Stimulated activated CD4-positive, alpha-beta T cell treated with anti-CD3 and anti-CD28 coated beads, TNF-alpha, amount 100 ng/mL, for 48 hours (primary cell): ENCODE measurements at regions not wholly inside any gene's neighbourhood (a gene's known extent, or its start where the extent isn't known, plus 50 kb on each side); places are given as distances from the start of the nearest gene placed in this dataset.
"Not testable (repeated sequence)": the region's sequence is repeated elsewhere in the genome, so short reads cannot be mapped to it uniquely, and the experiment has no call there.

ENCODE experiments used
- DNase-seq, 3 donors: peaks; one replicate each; pipeline ENCODE4 v3.0.0-alpha.2; 2020; ENCODE audit warnings: low read depth in 3 of 3

DNA sequence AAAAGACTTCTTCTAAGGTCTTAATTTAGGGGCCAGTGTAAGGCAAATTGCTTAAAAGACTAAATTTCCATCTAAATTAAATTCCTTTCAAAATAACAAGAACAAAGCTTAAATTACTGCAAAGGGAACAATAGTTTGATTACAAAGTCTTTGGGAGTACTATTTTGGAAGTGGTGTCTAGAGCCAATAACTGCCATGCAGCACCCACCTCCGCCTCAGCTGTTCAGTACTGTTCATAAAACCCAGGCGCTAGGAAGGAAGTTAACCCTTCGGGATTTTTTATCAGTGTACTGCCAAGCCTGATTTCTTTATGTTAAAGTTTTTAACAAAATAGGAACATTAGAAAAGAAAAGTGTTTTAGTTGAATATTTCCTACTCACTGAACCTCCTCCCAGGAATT, 210.1 kb downstream of the LIG4 start:
- DNase-seq = no peak

DNA sequence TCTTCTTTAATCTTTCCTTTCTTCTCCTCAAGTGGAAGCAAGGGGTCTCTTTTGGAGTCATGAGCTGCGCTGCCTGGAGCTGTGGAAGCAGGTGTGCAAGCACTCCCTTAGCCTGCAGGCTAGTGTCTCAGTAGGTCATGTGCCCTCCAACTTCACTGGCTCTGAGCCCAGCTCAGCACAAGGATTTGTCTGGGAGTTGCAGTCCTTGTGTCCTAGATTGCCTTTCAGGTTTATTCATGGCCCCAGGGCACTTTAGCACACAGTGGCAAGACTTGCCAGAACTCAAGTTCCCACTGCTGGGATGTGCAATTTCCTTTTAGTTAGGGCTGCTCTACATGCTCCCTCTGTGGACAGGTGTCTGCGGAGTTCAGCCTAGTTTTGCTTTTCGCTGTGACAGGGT, 211.7 kb downstream of the LIG4 start:
- no peak for DNase-seq

DNA sequence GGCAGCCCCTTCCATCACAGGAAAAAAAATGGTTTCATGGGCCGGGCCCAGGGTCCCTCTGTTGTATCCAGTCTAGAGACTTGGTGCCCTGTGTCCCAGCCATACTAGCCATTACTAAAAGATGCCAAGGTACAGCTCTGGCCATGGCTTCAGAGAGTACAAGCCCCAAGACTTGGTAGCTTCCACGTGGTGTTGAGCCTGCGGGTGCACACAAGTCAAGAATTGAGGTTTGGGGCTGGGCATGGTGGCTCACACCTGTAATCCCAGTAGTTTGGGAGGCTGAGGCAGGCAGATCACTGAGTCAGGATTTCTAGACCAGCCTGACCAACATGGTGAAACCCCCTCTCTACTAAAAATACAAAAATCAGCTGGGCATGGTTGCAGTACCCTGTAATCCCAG, 214.3 kb downstream of the LIG4 start:
- DNase-seq = no peak

DNA sequence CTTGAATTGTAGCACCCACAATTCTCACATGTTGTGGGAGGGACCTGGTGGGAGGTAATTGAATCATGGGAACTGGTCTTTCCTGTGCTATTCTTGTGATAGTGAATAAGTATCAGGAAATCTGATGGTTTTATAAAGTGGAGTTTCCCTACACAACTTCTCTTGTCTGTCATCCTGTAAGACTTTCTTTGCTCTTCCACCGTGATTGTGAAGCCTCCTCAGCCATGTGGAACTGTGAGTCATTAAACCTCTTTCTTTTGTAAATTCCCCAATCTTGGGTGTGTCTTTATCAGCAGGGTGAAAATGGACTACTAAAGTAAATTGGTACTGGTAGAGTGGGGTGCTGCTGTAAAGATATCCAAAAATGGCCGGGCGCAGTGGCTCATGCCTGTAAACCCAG, 215.6 kb downstream of the LIG4 start:
- no peak for DNase-seq

DNA sequence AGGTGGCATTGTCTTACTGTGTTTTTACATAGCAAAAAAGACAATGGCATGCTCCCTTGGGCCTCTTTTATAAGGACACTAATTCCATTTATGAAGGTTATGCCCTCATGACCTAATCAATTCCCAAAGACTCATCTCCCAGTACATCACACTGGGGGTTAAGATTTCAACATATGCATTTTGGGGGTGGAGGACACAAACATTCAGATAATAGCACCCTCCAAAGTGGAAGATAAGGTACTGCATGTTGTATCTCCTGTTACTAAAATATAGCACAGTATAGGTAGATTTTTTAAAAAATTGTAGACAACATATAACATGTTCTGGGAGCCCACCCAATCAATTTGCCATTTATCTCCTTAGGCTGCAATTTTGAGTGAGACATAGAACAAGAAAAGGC, 221.2 kb downstream of the LIG4 start:
- DNase-seq = no peak

DNA sequence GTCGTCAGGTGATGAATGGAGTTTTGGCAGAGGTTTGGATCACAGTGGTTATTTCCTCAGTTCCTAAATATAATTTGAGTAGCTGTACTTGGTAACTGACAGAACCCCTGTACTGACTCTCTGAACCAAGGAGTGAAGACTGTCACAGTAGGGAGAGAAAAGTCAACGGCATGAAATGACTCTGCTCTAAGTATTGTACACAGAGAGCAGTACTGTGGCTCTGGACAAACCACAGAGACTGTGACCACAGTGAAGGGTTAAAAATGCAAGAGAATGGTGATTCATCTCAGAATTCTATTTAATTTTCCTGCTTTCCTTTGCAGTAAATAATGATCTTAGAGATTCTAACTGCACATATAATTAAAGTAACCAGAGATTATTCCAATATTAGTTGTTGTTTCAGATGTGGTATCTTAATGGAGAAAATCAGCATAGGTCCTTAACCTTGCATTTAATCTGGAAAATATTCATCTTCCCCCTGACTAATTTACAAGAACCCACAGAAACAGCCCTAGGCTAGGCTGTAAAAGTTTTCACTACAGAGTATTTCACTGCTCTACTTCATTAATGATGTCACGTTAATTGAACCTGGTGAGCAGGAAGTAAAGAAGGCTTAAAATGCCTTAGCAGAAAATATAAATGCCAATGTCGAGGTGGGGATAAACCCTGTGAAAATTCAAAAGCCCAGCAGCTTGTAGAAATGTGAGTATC, 221.9 kb downstream of the LIG4 start:
- DNase-seq = no peak

DNA sequence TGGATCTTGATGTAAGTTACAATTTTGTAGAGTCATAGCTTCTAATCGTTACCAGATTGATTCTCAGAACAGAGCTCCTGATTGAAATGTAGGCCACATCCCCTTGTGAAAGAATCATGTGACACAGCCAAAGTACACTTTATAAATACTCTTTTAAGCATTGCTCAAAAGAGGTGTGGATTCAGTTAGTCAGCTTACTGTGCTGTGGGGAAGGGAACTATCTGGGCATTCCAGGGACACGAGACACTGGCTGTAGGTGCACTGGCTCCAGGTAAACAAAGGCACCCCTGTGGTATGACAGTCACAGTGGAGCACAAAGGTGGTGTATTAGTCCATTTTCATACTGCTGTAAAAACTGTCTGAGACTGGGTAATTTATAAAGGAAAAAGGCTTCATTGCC, 222.8 kb downstream of the LIG4 start:
- DNase-seq = no peak

DNA sequence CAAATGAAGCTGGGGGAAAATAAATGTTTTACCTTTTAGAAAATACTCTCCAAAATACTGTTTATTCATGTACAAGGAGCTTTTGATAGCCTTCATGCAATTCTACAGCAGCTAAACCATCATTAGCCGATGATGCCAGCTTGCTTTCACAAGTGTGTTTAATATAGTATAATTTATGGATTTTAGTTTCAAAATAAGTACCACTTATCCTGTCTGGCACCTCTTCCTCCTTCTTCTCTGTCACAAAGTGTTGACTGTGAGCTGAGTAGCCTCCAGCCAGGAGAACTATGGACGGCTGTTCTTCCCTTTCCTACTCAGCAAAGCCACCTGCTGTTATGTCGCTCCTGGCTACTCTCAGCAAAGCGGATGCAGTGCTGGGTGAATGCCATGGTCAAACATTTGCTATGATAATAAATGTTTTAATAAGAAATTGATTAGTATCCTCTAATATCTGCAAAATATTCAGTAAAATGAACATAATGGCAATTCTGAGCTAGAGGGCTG, 238.2 kb downstream of the LIG4 start:
- DNase-seq = no peak

DNA sequence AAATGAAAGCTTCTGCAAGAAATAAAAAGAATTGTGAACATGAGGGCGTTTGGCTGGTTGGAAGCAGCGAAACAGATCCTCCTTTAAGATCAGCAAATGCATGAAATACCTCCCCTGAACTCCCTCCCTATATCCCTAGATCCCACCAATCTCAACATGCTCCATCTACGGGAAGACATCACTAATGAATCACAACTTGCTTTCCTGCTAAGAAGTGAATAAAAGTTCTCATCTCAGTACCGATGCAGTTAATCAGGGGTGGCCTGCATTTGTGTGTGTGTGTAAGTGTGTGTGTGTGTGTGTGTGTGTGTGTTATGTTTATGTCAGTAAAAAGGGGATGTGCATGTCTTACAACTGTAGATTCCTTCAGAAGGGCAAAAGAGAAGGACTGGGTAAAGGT, 238.7 kb downstream of the LIG4 start:
- no peak for DNase-seq

DNA sequence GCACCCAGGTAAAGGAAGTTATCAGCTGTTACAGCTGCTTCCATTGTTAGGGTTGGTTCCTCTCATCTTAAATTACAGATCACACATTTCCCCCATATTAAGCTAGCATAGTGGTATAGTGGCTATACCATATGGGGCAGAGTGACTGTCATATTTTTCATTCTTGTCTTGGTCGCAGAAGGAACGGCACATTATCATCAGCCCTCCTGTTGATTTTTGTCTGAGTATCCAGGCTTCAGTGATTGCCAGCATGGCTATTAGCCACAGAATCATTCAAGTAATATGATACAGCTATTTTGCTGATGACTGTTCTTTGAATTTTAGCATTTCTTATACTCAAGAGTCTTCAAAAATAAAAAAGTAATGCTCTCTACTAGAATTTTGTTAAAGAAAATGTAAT, 240.9 kb downstream of the LIG4 start:
- DNase-seq = no peak

DNA sequence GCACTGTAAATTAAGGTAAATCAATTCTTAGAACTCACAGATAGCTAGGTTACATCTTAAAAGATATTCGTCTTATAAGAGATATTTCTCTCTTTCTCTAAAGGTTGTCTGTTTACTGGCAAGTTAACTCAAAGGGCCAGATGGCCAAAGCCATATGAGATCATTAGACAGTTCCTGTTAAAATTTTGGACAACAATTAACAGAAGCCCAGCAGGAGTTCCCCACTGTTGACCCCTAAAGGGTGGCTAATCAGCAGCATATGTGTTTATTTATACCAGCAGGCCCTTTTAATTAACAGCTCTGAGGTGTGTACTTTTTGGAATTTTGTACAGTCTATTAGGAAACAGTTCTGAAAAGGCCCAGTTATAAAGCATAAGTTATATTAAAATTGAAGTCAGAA, 245.8 kb downstream of the LIG4 start:
- DNase-seq = no peak

DNA sequence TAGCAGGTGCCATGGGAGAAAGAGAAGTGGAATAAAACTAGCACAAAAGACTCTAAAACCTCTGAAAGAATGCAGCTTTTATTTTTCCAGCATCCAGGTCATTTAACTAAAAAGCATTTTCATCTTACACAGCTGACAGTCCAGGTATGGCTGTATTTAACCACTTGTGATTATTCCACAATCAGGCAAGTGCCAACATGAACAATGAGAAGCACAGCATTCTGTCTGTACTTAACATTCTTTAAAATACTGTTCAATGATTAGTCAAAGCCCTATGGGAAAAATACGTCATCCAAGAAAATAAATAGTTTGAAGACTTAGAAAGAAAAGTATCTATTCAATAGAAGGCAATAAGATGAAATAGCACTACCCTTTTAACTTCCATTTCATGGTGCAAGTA, 246.9 kb downstream of the LIG4 start:
- DNase-seq = no peak

DNA sequence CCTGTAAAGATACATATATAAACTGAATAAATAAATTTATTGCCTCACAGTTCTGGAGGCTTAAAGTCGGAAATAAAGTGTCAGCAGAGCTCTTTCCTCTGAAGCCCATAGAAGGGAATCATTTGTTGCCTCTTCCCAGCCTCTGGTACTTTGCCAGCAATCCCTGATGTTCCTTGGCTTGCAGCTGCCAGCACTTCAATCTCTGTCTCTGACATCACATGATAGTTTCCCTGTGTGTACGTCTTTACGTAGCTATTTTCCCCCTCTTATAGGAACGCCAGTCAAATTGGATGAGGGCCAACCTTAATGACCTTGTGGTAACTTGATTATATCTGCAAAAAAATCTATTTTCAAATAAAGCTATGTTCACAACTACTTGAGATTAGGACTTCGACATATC, 250.9 kb downstream of the LIG4 start:
- DNase-seq = no peak

DNA sequence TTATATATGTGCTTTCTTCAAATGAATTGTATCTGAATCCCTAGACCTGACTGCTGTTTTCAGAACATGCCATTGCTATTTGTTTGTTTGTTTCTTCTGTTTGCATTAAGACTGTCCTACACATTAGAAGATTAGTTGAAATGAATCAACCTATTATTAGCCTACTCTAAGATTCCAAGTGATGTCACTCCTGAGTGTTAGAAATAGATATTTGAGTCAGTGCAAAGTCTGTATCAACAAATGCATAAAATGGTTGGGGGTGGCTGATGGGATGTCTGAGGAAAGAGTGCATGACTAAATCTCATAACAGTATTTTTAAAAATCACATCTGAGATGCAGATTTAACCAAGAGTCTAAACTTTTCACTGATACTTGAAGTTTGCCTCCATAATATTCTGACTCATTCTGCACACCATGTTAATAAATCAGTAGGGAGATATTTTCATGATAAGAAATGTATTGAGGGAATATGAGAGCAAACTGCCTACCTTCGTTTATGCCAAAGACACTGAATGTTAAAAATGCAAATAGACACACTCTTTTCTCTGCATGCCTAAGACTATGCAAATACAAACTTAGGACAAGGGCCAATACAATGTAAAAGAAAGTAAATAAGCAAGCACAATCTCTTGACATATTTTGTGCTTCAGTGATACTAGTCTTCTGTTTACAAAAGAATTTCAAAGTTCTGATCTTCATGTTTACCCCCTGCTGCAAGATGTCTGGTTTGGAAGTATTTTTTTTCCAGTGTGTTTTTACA, 253.3 kb downstream of the LIG4 start:
- no peak for DNase-seq

DNA sequence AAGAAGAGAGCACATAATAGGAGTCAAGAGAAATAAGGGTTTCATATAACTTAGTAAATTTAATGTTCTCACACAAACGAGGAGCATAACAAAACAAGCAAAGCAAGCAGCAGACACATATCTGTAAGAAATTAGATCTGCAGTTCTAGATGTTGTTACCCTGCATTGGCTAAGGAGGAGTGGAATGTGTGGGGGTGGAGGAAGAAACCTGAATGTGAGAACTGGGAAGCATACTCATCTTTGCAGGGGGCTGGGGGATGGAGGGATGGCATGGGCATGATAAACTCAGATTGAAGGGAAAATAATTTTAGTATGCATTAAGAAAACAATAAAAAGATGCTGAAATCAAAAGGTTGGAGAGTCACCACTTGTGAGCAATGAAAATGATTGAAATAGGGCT, 255.0 kb downstream of the LIG4 start:
- DNase-seq = no peak

DNA sequence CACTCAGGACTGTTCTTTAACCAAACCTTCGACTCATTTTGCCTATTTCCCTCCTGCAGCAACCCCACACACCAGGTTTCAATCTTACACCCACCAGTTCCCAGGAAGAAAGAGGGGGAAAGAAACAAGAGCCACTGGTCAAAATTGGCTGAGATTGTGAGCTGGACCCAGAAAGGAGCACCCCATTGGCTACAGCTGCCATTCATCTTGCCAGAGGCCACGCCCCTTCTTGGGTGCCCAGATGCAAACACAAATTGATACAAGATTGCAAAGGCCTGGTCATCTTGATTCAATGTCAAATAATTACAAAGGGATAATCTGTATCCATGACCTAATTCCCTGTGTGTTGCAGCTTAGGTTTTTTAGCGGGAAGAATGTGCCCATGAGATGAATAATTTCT, 258.4 kb downstream of the LIG4 start:
- DNase-seq = no peak

DNA sequence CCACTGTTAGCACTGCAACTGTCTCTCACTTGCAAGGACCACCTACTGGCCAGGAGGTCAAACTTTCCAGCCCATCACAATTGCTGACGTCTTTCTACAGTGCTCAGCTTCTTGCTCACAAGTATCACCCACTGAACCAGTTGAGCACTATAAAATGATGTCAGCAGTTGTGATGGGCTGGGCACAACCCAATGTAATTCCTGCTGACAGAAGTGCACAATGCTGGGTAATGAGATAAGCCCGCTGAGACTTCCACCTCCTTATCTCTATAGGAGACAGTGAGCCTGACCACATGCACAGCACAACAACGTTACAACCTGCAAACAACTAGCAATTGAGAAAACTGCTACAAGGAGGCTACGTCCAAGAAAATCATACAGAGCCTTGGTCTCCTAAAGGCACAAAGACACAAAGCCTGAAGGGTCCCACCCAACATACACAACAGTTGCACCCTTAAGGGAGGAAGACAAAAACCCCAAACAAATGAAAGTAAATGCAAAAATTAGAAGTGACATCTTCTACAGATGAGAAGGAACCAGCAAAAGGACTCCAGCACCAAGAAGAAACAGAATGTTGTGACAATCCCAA, 273.2 kb downstream of the LIG4 start:
- DNase-seq = no peak

DNA sequence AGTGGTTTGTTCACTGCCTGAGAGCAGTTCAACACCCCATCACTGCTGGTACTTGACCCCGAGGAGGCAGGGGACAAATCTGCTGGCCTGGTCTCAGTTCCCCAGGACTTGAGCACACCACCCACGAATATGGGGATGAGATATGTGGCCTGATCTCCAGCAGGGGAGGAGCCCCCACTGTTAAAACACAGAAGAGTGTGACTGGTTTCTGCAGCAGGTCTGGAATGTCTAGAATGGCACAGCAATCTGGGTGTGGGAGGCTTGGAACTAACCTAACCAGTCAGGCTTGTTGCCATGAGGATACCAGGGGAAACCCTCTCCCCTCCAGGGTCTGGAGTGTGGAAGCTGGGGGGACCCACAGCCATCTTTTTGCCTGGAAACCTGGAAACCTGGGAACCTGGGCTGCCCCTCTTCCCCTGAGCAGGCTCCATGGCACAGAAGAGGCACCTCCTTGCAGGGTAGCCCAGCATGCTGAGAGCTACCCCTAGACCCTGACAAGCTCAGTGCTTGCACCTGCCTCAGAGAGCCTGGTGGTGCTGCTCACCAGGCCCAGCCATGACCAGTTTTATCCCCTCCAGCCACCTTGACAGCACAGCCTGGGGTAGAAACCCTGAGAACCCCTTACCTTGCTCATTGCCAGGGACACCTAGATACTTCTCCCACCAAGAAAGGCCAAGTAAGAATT, 273.8 kb downstream of the LIG4 start:
- DNase-seq = no peak

DNA sequence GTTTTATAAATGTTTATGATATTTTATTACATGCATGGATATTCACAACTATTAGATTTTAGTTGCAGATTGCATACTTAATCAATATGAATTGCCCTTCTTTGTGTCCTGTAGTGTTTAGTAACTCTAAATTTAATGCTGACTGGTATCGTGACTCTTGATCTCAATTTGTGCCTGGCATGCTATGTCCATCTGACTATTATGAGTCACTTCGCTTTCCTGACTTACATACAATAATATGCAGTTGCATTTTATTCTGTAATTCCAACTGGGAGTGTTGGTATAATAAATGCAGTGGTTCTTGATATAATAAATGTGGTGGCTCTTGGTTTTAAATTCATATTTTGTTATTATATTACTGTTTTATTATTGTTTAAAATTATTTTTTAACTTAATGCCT, 277.5 kb downstream of the LIG4 start:
- no peak for DNase-seq

DNA sequence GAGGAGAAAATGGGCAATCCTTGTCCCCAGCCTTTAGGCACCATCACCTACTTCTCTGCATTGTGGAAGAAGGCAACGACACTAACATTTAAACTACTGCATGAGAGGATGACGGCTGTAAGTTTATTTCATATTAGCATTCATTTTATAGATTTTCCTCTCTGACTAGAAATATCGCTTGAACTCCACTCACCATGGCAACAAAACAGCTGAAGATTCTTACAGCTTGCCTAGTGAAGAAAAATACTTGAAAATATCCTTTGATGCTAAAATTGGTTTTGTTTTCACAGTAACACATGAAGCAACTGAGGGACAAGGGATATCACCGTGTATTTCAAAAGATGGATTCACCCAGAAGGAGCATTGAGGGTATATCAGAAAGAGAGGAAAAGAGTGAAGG, 284.3 kb downstream of the LIG4 start:
- DNase-seq = no peak

DNA sequence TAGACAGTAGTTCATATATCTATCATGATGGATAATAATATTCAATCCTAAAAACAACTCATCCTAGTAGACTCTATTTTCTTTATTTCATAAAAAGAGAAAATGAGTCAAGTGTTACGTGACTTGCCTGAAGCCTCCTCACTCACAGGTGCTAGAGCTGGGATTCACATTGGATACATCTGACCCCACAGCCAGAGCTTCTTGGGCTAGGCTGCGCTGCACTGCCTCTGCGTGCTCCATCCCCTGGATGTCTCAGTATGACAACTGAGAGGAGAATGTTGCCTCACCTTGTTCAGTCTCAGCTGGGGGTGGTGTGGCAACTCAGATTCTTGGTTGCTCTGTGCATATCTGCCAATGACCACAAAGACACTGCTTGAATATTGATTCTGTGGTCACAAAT, 286.6 kb downstream of the LIG4 start:
- no peak for DNase-seq

DNA sequence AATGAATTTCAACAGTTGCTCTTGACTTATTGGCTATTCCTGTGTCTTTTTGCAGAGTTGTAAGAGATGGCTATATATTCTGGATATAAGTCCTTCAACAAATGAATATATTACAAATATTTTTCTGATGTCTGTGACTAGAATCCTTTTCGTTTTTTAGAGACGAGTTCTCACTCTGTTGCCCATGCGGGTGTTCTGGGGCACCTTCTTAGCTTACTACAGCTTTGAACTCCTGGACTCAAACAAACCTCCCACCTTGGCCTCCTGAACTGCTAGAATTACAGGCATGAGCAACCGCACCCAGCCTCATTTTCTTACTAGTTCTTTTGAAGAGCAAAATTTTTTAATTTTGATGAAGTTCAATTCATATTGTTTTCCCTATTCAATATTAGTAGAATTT, 287.8 kb downstream of the LIG4 start:
- no peak for DNase-seq

DNA sequence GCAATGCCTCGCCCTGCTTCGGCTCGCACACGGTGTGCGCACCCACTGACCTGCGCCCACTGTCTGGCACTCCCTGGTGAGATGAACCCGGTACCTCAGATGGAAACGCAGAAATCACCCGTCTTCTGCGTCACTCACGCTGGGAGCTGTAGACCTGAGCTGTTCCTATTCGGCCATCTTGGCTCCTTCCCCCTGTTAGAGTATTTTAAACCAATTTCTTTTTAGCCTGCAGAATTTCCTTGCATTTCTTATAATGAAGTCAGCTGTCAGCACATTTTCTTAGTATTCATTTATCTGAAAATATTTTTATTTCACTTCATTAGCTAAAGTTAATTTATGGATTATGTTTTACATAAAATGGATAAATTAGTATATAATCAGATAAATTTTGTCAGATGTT, 288.8 kb downstream of the LIG4 start:
- not testable (repeated sequence) for DNase-seq
